ENCODE measurements at regions not wholly inside any gene's neighbourhood (a gene's known extent, or its start where the extent isn't known, plus 50 kb on each side); places are given as distances from the start of the nearest gene placed in this dataset.

- no peak for TF ChIP-seq CTCF (IDR thresholded peaks at IDR 0.05)
- no peak for TF ChIP-seq POLR2A (IDR thresholded peaks at IDR 0.05)
Measured at GRCh38 chr2:239507576-239508258, 106.9 kb upstream of the HDAC4 start.
